Ishikawa (cell line): ENCODE measurements at regions not wholly inside any gene's neighbourhood (a gene's known extent, or its start where the extent isn't known, plus 50 kb on each side); places are given as distances from the start of the nearest gene placed in this dataset.

ENCODE experiments used
- CEBPB ChIP-seq: IDR thresholded peaks from 2 replicates; pipeline ENCODE4 v1.6.1; 2012
- CREB1 ChIP-seq: IDR thresholded peaks from 2 replicates; pipeline ENCODE4 v1.6.1; 2012; ENCODE audit warnings: low read depth
- EP300 ChIP-seq: IDR thresholded peaks from 2 replicates; pipeline ENCODE4 v1.6.1; 2012; ENCODE audit warnings: borderline replicate concordance
- FOXM1 ChIP-seq: IDR thresholded peaks from 2 replicates; pipeline ENCODE4 v1.6.1; 2012; ENCODE audit warnings: low read depth, borderline replicate concordance
- MAX ChIP-seq: IDR thresholded peaks from 2 replicates; pipeline ENCODE4 v1.6.1; 2012
- NFIC ChIP-seq: IDR thresholded peaks from 2 replicates; pipeline ENCODE4 v1.6.1; 2012
- TAF1 ChIP-seq: IDR thresholded peaks from 2 replicates; pipeline ENCODE4 v1.6.1; 2012; ENCODE audit warnings: low read depth, mild to moderate bottlenecking
- TCF12 ChIP-seq: IDR thresholded peaks from 2 replicates; pipeline ENCODE4 v1.6.1; 2012; ENCODE audit warnings: low read depth
- TEAD4 ChIP-seq: IDR thresholded peaks from 2 replicates; pipeline ENCODE4 v1.6.1; 2012
- YY1 ChIP-seq: IDR thresholded peaks from 2 replicates; pipeline ENCODE4 v1.6.1; 2012; ENCODE audit warnings: low read depth
- TF ChIP-seq, protein P1 (sequence below): IDR thresholded peaks from 2 replicates; pipeline ENCODE4 v1.6.1; 2012
- TF ChIP-seq, protein P2 (sequence below): IDR thresholded peaks from 2 replicates; pipeline ENCODE4 v1.6.1; 2012; ENCODE audit warnings: low read depth, mild to moderate bottlenecking

GRCh38 chr18:44594799-44595467 lies 85.8 kb upstream of the SETBP1 start:
- TF ChIP-seq FOXM1 (no peak), MAX (no peak), CEBPB (peak; percentile 46; the same call in 1 of the 2 replicates), TEAD4 (peak; percentile 51), EP300 (no peak), NFIC (peak; percentile 56; the same call in 1 of the 2 replicates), TCF12 (no peak), TAF1 (no peak), CREB1 (no peak), YY1 (no peak)
- TF ChIP-seq, protein P1, sequence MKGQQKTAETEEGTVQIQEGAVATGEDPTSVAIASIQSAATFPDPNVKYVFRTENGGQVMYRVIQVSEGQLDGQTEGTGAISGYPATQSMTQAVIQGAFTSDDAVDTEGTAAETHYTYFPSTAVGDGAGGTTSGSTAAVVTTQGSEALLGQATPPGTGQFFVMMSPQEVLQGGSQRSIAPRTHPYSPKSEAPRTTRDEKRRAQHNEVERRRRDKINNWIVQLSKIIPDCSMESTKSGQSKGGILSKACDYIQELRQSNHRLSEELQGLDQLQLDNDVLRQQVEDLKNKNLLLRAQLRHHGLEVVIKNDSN = no peak
- TF ChIP-seq, protein P2, sequence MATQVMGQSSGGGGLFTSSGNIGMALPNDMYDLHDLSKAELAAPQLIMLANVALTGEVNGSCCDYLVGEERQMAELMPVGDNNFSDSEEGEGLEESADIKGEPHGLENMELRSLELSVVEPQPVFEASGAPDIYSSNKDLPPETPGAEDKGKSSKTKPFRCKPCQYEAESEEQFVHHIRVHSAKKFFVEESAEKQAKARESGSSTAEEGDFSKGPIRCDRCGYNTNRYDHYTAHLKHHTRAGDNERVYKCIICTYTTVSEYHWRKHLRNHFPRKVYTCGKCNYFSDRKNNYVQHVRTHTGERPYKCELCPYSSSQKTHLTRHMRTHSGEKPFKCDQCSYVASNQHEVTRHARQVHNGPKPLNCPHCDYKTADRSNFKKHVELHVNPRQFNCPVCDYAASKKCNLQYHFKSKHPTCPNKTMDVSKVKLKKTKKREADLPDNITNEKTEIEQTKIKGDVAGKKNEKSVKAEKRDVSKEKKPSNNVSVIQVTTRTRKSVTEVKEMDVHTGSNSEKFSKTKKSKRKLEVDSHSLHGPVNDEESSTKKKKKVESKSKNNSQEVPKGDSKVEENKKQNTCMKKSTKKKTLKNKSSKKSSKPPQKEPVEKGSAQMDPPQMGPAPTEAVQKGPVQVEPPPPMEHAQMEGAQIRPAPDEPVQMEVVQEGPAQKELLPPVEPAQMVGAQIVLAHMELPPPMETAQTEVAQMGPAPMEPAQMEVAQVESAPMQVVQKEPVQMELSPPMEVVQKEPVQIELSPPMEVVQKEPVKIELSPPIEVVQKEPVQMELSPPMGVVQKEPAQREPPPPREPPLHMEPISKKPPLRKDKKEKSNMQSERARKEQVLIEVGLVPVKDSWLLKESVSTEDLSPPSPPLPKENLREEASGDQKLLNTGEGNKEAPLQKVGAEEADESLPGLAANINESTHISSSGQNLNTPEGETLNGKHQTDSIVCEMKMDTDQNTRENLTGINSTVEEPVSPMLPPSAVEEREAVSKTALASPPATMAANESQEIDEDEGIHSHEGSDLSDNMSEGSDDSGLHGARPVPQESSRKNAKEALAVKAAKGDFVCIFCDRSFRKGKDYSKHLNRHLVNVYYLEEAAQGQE = no peak
